ENCODE measurements at regions not wholly inside any gene's neighbourhood (a gene's known extent, or its start where the extent isn't known, plus 50 kb on each side); places are given as distances from the start of the nearest gene placed in this dataset.
"Not testable (repeated sequence)": the region's sequence is repeated elsewhere in the genome, so short reads cannot be mapped to it uniquely, and the experiment has no call there.

GRCh38 chr9:68593760-68594159, 53.1 kb upstream of the TMEM252 start:
- not testable (repeated sequence) for DNase-seq (ENCODE audit: low read depth)

GRCh38 chr9:68595868-68596267, 55.2 kb upstream of the TMEM252 start:
- DNase-seq (ENCODE audit: low read depth) = no peak

- no peak for DNase-seq (ENCODE audit: low read depth)
These were observed 56.8 kb upstream of the TMEM252 start for GRCh38 chr9:68597362-68597997.

GRCh38 chr9:68599826-68600225, 59.1 kb upstream of the TMEM252 start:
- no peak for DNase-seq (ENCODE audit: low read depth)

- no peak for DNase-seq (ENCODE audit: low read depth)
These were observed 60.4 kb upstream of the TMEM252 start for GRCh38 chr9:68601081-68601480.

GRCh38 chr9:68603371-68603770, 62.7 kb upstream of the TMEM252 start:
- no peak for DNase-seq (ENCODE audit: low read depth)

GRCh38 chr9:68608763-68609162, 68.1 kb upstream of the TMEM252 start:
- DNase-seq (ENCODE audit: low read depth) = no peak

- DNase-seq (ENCODE audit: low read depth) = no peak
These were observed 69.3 kb upstream of the TMEM252 start for GRCh38 chr9:68609901-68610415.

GRCh38 chr9:68614121-68614520, 73.4 kb upstream of the TMEM252 start:
- no peak for DNase-seq (ENCODE audit: low read depth)

GRCh38 chr9:68617011-68617410, 76.3 kb upstream of the TMEM252 start:
- not testable (repeated sequence) for DNase-seq (ENCODE audit: low read depth)

GRCh38 chr9:68619072-68619471, 78.4 kb upstream of the TMEM252 start:
- DNase-seq (ENCODE audit: low read depth) = no peak

GRCh38 chr9:68619636-68620035, 79.0 kb upstream of the TMEM252 start:
- DNase-seq (ENCODE audit: low read depth) = peak; percentile 8

- no peak for DNase-seq (ENCODE audit: low read depth)
These were observed 79.5 kb upstream of the PIP5K1B start for GRCh38 chr9:68625559-68625958.

- no peak for DNase-seq (ENCODE audit: low read depth)
These were observed 78.5 kb upstream of the PIP5K1B start for GRCh38 chr9:68626526-68626925.

- no peak for DNase-seq (ENCODE audit: low read depth)
These were observed 77.9 kb upstream of the PIP5K1B start for GRCh38 chr9:68627104-68627503.

GRCh38 chr9:68627594-68627993, 77.4 kb upstream of the PIP5K1B start:
- DNase-seq (ENCODE audit: low read depth) = no peak

GRCh38 chr9:68629042-68629441, 76.0 kb upstream of the PIP5K1B start:
- DNase-seq (ENCODE audit: low read depth) = no peak

GRCh38 chr9:68631811-68632210, 73.2 kb upstream of the PIP5K1B start:
- DNase-seq (ENCODE audit: low read depth) = no peak

- DNase-seq (ENCODE audit: low read depth) = no peak
These were observed 68.0 kb upstream of the PIP5K1B start for GRCh38 chr9:68637020-68637419.

GRCh38 chr9:68639261-68639660, 65.8 kb upstream of the PIP5K1B start:
- not testable (repeated sequence) for DNase-seq (ENCODE audit: low read depth)

- no peak for DNase-seq (ENCODE audit: low read depth)
These were observed 64.5 kb upstream of the PIP5K1B start for GRCh38 chr9:68640421-68641089.

GRCh38 chr9:68643901-68644809, 60.9 kb upstream of the PIP5K1B start:
- no peak for DNase-seq (ENCODE audit: low read depth)
